ENCODE measurements at regions not wholly inside any gene's neighbourhood (a gene's known extent, or its start where the extent isn't known, plus 50 kb on each side); places are given as distances from the start of the nearest gene placed in this dataset.
"Not testable (repeated sequence)": the region's sequence is repeated elsewhere in the genome, so short reads cannot be mapped to it uniquely, and the experiment has no call there.

DNA sequence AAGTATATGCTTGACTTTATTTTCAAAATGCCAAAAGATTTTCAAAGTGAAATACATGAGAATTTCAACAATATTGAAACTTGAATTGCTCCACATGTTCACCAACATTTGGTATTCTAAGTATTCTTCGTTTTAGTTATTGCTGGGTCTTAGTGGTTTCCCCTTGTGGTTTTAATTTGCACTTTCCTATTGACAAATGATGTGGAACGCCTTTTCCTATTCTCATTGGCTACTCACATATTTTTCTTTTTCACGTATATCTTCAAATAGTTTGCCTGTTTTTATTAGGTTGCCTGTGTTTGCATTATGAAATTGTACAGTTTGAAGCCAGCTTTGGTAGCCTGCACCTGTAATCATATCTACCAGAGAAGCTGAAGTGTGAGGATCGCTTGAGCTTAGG, 405.7 kb upstream of the IRX2 start:
- Mint-ChIP-seq H3K4me3 (no peak overlapping the region), H3K27ac (no peak overlapping the region), H3K36me3 (no peaks in the 10 kb centered on the region), H3K27me3 (peaks cover 0 to 2% of the 10 kb centered on the region in 2 donors), H3K9me3 (peaks cover 0 to 17% (median 7%) of the 10 kb centered on the region in 5 donors), H3K4me1 (no peaks in the 10 kb centered on the region)
- no peak for DNase-seq
- Histone ChIP-seq H3K4me3 (ENCODE audit: low read length) (no peak overlapping the region), H3K9me3 (ENCODE audit: low read length) (no peaks in the 10 kb centered on the region), H3K27me3 (ENCODE audit: insufficient read depth, low read length, poor library complexity, severe bottlenecking) (no peaks in the 10 kb centered on the region), H3K4me1 (ENCODE audit: insufficient read depth, low read length) (no peaks in the 10 kb centered on the region), H3K36me3 (ENCODE audit: insufficient read depth, low read length) (no peaks in the 10 kb centered on the region), H3K27ac (ENCODE audit: low read depth, low read length) (no peak overlapping the region)
- ChIA-PET CTCF (no interaction called here), POLR2A (no interaction called here)

DNA sequence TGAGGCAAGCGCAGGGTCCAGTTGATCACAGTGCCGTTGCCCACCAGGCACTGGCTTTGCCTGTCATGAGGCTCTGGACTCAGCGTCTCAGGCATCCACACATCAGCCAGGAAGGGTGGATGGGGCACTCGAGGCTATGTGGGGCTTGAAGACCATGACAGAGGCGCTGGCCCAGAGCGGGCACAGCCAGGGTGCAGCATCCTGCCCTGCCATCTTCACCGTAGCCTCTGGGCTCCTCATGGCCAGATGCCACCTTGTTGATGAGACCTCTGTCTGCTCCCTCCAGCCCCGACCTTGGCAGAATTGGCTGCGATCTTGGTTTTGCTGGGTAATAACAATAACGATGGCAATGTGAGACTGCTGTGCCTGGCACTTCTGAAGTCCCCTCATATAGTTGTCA, 404.2 kb upstream of the IRX2 start:
- H3K27ac Mint-ChIP-seq: no peak overlapping the region
- POLR2A ChIA-PET: no interaction called here
- H3K9me3 Mint-ChIP-seq: peaks cover 0 to 19% (median 4%) of the 10 kb centered on the region in 5 donors
- no peak overlapping the region for H3K4me3 ChIP-seq (ENCODE audit: low read length)
- no peaks in the 10 kb centered on the region for H3K36me3 ChIP-seq (ENCODE audit: insufficient read depth, low read length)
- CTCF ChIA-PET: no interaction called here
- H3K4me3 Mint-ChIP-seq: no peak overlapping the region
- no peaks in the 10 kb centered on the region for H3K27me3 ChIP-seq (ENCODE audit: insufficient read depth, low read length, poor library complexity, severe bottlenecking)
- no peak for DNase-seq
- no peaks in the 10 kb centered on the region for H3K9me3 ChIP-seq (ENCODE audit: low read length)
- H3K27ac ChIP-seq (ENCODE audit: low read depth, low read length): no peak overlapping the region
- no peaks in the 10 kb centered on the region for H3K4me1 ChIP-seq (ENCODE audit: insufficient read depth, low read length)
- peaks cover 0 to 2% of the 10 kb centered on the region in 2 donors for H3K27me3 Mint-ChIP-seq
- H3K36me3 Mint-ChIP-seq: no peaks in the 10 kb centered on the region
- H3K4me1 Mint-ChIP-seq: no peaks in the 10 kb centered on the region

DNA sequence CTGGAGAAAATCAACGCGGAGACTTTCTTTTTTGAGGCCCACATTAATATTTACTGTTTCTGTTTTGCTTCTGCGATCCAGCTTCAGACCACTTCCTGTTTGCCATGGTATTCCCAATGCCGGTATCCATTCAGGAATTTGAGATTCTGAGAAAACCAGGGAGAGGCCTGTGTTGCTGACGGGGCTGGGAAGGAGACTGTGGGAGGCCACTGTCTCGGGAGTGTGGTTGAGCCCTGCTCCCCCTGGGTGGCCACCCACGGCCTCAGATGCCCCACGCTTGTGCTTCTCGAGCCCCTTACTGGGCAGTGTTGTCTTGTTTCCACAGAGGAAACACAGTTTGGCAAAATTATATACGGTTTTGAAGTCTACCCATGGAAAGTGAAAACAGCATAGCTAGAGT, 403.6 kb upstream of the IRX2 start:
- H3K9me3 Mint-ChIP-seq: peaks cover 0 to 18% (median 4%) of the 10 kb centered on the region in 5 donors
- ChIA-PET CTCF (no interaction called here), POLR2A (no interaction called here)
- no peak overlapping the region for H3K27ac ChIP-seq (ENCODE audit: low read depth, low read length)
- no peaks in the 10 kb centered on the region for H3K36me3 Mint-ChIP-seq
- H3K36me3 ChIP-seq (ENCODE audit: insufficient read depth, low read length): no peaks in the 10 kb centered on the region
- H3K4me3 ChIP-seq (ENCODE audit: low read length): no peak overlapping the region
- H3K4me1 Mint-ChIP-seq: no peaks in the 10 kb centered on the region
- H3K4me1 ChIP-seq (ENCODE audit: insufficient read depth, low read length): no peaks in the 10 kb centered on the region
- H3K27ac Mint-ChIP-seq: no peak overlapping the region
- no peaks in the 10 kb centered on the region for H3K9me3 ChIP-seq (ENCODE audit: low read length)
- H3K27me3 ChIP-seq (ENCODE audit: insufficient read depth, low read length, poor library complexity, severe bottlenecking): no peaks in the 10 kb centered on the region
- H3K4me3 Mint-ChIP-seq: no peak overlapping the region
- peaks cover 0 to 2% of the 10 kb centered on the region in 2 donors for H3K27me3 Mint-ChIP-seq
- no peak for DNase-seq

DNA sequence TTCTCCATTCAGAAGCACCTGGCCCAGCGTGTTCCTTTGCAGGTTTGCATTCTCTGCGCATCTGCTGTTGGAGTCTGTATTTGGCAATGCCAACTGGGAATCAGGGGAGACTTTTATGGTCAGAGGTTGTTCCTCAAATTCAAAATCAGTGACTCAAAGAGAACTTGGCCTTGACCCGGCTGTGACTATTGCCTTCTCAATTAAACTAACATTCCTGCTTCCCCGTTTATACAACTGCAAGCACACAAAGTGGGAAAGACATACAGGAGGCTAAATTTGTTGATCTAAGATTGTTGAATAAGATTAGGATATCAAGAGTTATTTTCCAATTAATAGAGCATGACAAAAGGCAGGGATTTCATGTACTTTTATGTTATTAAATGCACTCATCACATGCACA, 402.4 kb upstream of the IRX2 start:
- no peaks in the 10 kb centered on the region for H3K4me1 ChIP-seq (ENCODE audit: insufficient read depth, low read length)
- no peak overlapping the region for H3K27ac ChIP-seq (ENCODE audit: low read depth, low read length)
- no peaks in the 10 kb centered on the region for H3K27me3 ChIP-seq (ENCODE audit: insufficient read depth, low read length, poor library complexity, severe bottlenecking)
- ChIA-PET POLR2A (no interaction called here), CTCF (no interaction called here)
- H3K9me3 ChIP-seq (ENCODE audit: low read length): no peaks in the 10 kb centered on the region
- peaks cover 0 to 2% of the 10 kb centered on the region in 2 donors for H3K27me3 Mint-ChIP-seq
- H3K9me3 Mint-ChIP-seq: peaks cover 2 to 24% (median 9%) of the 10 kb centered on the region in 5 donors
- no peak overlapping the region for H3K4me3 ChIP-seq (ENCODE audit: low read length)
- H3K4me1 Mint-ChIP-seq: no peaks in the 10 kb centered on the region
- no peak overlapping the region for H3K27ac Mint-ChIP-seq
- no peaks in the 10 kb centered on the region for H3K36me3 Mint-ChIP-seq
- no peaks in the 10 kb centered on the region for H3K36me3 ChIP-seq (ENCODE audit: insufficient read depth, low read length)
- no peak overlapping the region for H3K4me3 Mint-ChIP-seq
- no peak for DNase-seq

- no peak overlapping the region for H3K4me3 ChIP-seq (ENCODE audit: low read length)
- H3K4me1 ChIP-seq (ENCODE audit: insufficient read depth, low read length): no peaks in the 10 kb centered on the region
- H3K27me3 Mint-ChIP-seq: peaks cover 0 to 2% of the 10 kb centered on the region in 2 donors
- H3K27ac ChIP-seq (ENCODE audit: low read depth, low read length): no peak overlapping the region
- H3K36me3 ChIP-seq (ENCODE audit: insufficient read depth, low read length): no peaks in the 10 kb centered on the region
- POLR2A ChIA-PET: no interaction called here
- no peak for DNase-seq
- no peaks in the 10 kb centered on the region for H3K9me3 ChIP-seq (ENCODE audit: low read length)
- peaks cover 4 to 24% (median 9%) of the 10 kb centered on the region in 5 donors for H3K9me3 Mint-ChIP-seq
- CTCF ChIA-PET: no interaction called here
- no peaks in the 10 kb centered on the region for H3K36me3 Mint-ChIP-seq
- H3K4me1 Mint-ChIP-seq: no peaks in the 10 kb centered on the region
- no peak overlapping the region for H3K4me3 Mint-ChIP-seq
- no peaks in the 10 kb centered on the region for H3K27me3 ChIP-seq (ENCODE audit: insufficient read depth, low read length, poor library complexity, severe bottlenecking)
- H3K27ac Mint-ChIP-seq: no peak overlapping the region
These were observed 401.9 kb upstream of the IRX2 start for GRCh38 chr5:3153226-3153858.

GRCh38 chr5:3149899-3150298, 398.4 kb upstream of the IRX2 start:
- Mint-ChIP-seq H3K27ac (no peak overlapping the region), H3K4me3 (no peak overlapping the region), H3K9me3 (peaks cover 7 to 22% (median 11%) of the 10 kb centered on the region in 5 donors), H3K36me3 (no peaks in the 10 kb centered on the region), H3K4me1 (no peaks in the 10 kb centered on the region), H3K27me3 (no peaks in the 10 kb centered on the region)
- H3K4me3 ChIP-seq (ENCODE audit: low read length): no peak overlapping the region
- no peaks in the 10 kb centered on the region for H3K27me3 ChIP-seq (ENCODE audit: insufficient read depth, low read length, poor library complexity, severe bottlenecking)
- no peak overlapping the region for H3K27ac ChIP-seq (ENCODE audit: low read depth, low read length)
- no peaks in the 10 kb centered on the region for H3K9me3 ChIP-seq (ENCODE audit: low read length)
- no peaks in the 10 kb centered on the region for H3K36me3 ChIP-seq (ENCODE audit: insufficient read depth, low read length)
- ChIA-PET CTCF (no interaction called here), POLR2A (no interaction called here)
- DNase-seq: no peak
- H3K4me1 ChIP-seq (ENCODE audit: insufficient read depth, low read length): no peaks in the 10 kb centered on the region

- H3K9me3 ChIP-seq (ENCODE audit: low read length); H3K4me1 ChIP-seq (ENCODE audit: insufficient read depth, low read length); H3K27me3 Mint-ChIP-seq; CTCF ChIA-PET; DNase-seq; H3K27ac Mint-ChIP-seq; POLR2A ChIA-PET; H3K4me3 Mint-ChIP-seq; H3K36me3 Mint-ChIP-seq; H3K4me1 Mint-ChIP-seq; H3K4me3 ChIP-seq (ENCODE audit: low read length); H3K27ac ChIP-seq (ENCODE audit: low read depth, low read length); H3K27me3 ChIP-seq (ENCODE audit: insufficient read depth, low read length, poor library complexity, severe bottlenecking); H3K36me3 ChIP-seq (ENCODE audit: insufficient read depth, low read length): not testable (repeated sequence)
- H3K9me3 Mint-ChIP-seq: peaks cover 7 to 23% (median 11%) of the 10 kb centered on the region in 5 donors
These were observed 395.9 kb upstream of the IRX2 start for GRCh38 chr5:3147405-3147804.

DNA sequence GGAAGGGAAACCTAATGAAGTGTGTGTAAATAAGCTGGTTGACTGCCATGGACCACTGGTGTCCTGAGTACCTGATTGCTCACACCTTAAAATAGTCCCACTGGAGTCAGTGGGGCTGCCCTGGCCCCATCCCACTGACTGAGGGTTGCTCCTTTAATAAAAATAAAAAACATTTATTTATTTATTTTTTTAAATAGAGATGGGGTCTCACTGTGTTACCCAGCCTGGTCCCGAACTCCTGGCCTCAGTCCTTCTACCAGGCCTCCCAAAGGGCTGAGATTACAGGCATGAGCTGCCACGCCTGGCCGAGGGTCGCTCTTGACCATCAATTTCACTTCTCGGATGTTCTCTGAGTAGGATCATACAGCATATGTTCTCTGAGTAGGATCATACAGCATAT, 394.2 kb upstream of the IRX2 start:
- Histone ChIP-seq H3K9me3 (ENCODE audit: low read length) (no peaks in the 10 kb centered on the region), H3K4me1 (ENCODE audit: insufficient read depth, low read length) (no peaks in the 10 kb centered on the region), H3K27ac (ENCODE audit: low read depth, low read length) (no peak overlapping the region), H3K36me3 (ENCODE audit: insufficient read depth, low read length) (no peaks in the 10 kb centered on the region), H3K4me3 (ENCODE audit: low read length) (no peak overlapping the region), H3K27me3 (ENCODE audit: insufficient read depth, low read length, poor library complexity, severe bottlenecking) (no peaks in the 10 kb centered on the region)
- Mint-ChIP-seq H3K9me3 (peaks cover 8 to 17% (median 14%) of the 10 kb centered on the region in 5 donors), H3K4me3 (no peak overlapping the region), H3K27ac (no peak overlapping the region), H3K4me1 (no peaks in the 10 kb centered on the region), H3K27me3 (no peaks in the 10 kb centered on the region), H3K36me3 (no peaks in the 10 kb centered on the region)
- CTCF ChIA-PET: no interaction called here
- no peak for DNase-seq
- POLR2A ChIA-PET: no interaction called here

DNA sequence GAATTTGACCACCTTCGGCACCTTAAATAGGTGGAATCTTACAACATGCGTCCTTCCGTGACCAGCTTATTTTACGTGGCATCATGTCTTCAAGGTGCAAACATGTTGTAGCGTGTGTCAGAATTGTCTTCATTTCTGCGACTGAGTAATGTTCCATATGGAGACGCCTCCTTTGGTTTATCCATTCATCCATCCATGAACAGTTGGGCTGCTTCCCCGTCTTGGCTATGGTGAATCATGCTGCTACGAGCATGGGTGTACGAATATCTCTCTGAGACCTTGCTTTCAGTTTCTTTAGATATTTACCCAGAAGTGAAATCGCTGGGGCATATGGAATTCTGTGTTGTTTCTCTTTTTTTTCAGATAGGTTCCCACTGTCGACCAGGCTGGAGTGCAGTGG, 391.9 kb upstream of the IRX2 start:
- Mint-ChIP-seq H3K27ac (no peak overlapping the region), H3K4me3 (no peak overlapping the region), H3K36me3 (no peaks in the 10 kb centered on the region), H3K4me1 (no peaks in the 10 kb centered on the region), H3K27me3 (no peaks in the 10 kb centered on the region), H3K9me3 (peaks cover 3 to 9% (median 7%) of the 10 kb centered on the region in 5 donors)
- CTCF ChIA-PET: no interaction called here
- H3K36me3 ChIP-seq (ENCODE audit: insufficient read depth, low read length): no peaks in the 10 kb centered on the region
- no peaks in the 10 kb centered on the region for H3K9me3 ChIP-seq (ENCODE audit: low read length)
- POLR2A ChIA-PET: no interaction called here
- H3K4me3 ChIP-seq (ENCODE audit: low read length): no peak overlapping the region
- no peak overlapping the region for H3K27ac ChIP-seq (ENCODE audit: low read depth, low read length)
- no peak for DNase-seq
- H3K4me1 ChIP-seq (ENCODE audit: insufficient read depth, low read length): no peaks in the 10 kb centered on the region
- no peaks in the 10 kb centered on the region for H3K27me3 ChIP-seq (ENCODE audit: insufficient read depth, low read length, poor library complexity, severe bottlenecking)

All from CD8-positive, alpha-beta memory T cell (primary cell).